GM12864 (cell line): ENCODE measurements at regions not wholly inside any gene's neighbourhood (a gene's known extent, or its start where the extent isn't known, plus 50 kb on each side); places are given as distances from the start of the nearest gene placed in this dataset.

Source experiments
- DNase-seq: peaks from one replicate; pipeline ENCODE4 v3.0.0-alpha.2; 2011; ENCODE audit warnings: low read depth
- H3K4me3 ChIP-seq: 2 replicates; pipeline ENCODE4 v1.5.1; 2011; ENCODE audit warnings: mild to moderate bottlenecking, low read depth, low read length, control low read depth
- CTCF ChIP-seq: IDR thresholded peaks from 2 replicates; pipeline ENCODE4 v1.5.1; 2011; ENCODE audit warnings: low read depth, mild to moderate bottlenecking, moderate library complexity, low read length, control low read depth, inconsistent platforms; ENCODE audit errors: missing control alignments

- H3K4me3 ChIP-seq = no peak overlapping the region
- no peak for TF ChIP-seq CTCF
- DNase-seq = no peak
Observed at GRCh38 chr13:83168590-83168989, 713.7 kb downstream of the SLITRK1 start.

- no peak for TF ChIP-seq CTCF
- no peak for DNase-seq
- H3K4me3 ChIP-seq = no peak overlapping the region
Observed at GRCh38 chr13:83167203-83167602, 715.1 kb downstream of the SLITRK1 start.

GRCh38 chr13:83166550-83166949 is 715.7 kb downstream of the SLITRK1 start:
- no peak overlapping the region for H3K4me3 ChIP-seq
- no peak for TF ChIP-seq CTCF
- DNase-seq = no peak

- DNase-seq = no peak
- TF ChIP-seq CTCF = no peak
- no peak overlapping the region for H3K4me3 ChIP-seq
Observed at GRCh38 chr13:83162493-83162892, 719.8 kb downstream of the SLITRK1 start.

GRCh38 chr13:83153848-83154247 is 728.4 kb downstream of the SLITRK1 start:
- no peak for DNase-seq
- H3K4me3 ChIP-seq = no peak overlapping the region
- no peak for TF ChIP-seq CTCF

GRCh38 chr13:83151308-83151660 is 731.0 kb downstream of the SLITRK1 start:
- no peak for DNase-seq
- TF ChIP-seq CTCF = no peak
- H3K4me3 ChIP-seq = no peak overlapping the region

GRCh38 chr13:83150616-83151307 is 731.5 kb downstream of the SLITRK1 start:
- DNase-seq = no peak
- no peak for TF ChIP-seq CTCF
- no peak overlapping the region for H3K4me3 ChIP-seq
